HG03095 (cell line): ENCODE measurements at regions not wholly inside any gene's neighbourhood (a gene's known extent, or its start where the extent isn't known, plus 50 kb on each side); places are given as distances from the start of the nearest gene placed in this dataset.
"Not testable (repeated sequence)": the region's sequence is repeated elsewhere in the genome, so short reads cannot be mapped to it uniquely, and the experiment has no call there.

Source experiments
- ATAC-seq: cut with Tn5 transposase; IDR thresholded peaks from one replicate; pipeline ENCODE4 v1.9.1; 2021; ENCODE audit warnings: moderate library complexity; ENCODE audit not compliant: unreplicated experiment

DNA sequence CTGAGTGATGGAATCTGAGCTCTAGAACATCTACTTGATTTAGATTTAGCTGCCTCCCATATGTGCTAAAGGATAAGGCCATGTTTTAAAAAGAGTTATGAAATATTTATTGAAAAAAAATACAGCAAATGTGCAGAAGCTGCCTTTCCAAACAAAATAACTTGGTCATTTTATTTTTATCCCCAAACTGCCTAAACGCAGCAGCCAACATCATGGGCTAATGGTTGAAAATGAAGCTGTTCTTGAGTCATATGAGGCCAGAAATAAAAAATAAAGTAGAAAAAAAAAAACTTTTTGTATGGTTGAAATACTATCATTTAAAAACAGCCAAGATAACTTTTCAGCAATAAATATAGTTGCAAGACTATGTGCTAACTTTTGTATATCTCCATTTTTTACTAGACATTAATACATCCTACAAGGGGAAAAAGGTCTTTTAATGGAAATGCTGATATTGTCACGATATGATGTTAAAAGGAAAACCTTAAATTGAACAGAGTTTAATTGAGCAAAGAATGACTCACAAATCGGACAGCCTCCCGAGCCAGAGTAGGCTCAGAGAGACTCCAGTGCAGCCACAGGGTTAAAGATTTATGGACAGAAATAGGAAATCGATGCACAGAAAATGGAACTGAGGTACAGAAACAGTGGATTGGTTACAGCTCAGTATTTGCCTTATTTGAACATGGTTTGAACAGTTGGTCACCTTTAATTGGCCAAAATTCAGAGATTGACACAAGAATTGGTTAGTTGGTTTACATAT lies 305.8 kb downstream of the MDFIC start:
- no peak for ATAC-seq

- no peak for ATAC-seq
Observed at GRCh38 chr7:115226410-115226809, 304.5 kb downstream of the MDFIC start.

- no peak for ATAC-seq
Observed at GRCh38 chr7:115224922-115225321, 303.0 kb downstream of the MDFIC start.

DNA sequence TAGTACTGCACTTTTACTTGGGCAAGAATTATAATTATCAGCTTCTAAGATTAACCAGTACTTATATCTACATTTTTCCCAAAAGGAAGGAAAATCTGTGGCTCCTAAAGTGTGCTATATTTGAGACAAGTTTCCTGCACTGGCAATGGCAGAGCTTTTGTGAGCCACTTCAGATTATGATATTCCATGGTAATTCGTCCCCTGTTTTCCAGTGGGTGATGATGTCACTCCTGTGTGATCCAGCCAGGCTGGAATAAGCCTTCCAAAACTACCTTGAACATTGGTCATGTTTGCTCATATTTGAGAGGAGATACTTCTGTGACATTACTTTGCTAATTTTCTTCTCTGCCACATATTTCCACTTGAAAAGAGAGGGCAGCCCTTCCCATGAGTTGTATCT lies 302.1 kb downstream of the MDFIC start:
- ATAC-seq = no peak

GRCh38 chr7:115221456-115221855 lies 299.6 kb downstream of the MDFIC start:
- no peak for ATAC-seq

DNA sequence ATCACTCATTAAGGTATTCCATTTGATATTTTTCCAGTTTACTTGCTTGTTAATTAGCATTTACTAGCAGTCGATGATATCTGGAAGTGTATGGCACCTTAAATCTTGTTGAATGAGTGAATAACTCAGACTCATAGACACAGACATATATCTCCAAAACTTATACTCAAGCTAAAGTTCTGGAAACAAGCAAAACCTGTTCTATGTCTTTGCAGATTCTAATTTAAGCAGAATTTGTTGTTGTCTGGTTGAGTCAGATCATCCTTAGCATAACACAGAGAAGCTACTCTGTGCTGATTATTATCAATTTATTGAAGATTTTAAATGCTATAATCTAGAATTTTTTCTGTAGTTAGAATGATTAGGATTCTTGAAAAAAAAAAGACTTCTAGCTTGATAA lies 296.2 kb downstream of the MDFIC start:
- ATAC-seq = no peak

DNA sequence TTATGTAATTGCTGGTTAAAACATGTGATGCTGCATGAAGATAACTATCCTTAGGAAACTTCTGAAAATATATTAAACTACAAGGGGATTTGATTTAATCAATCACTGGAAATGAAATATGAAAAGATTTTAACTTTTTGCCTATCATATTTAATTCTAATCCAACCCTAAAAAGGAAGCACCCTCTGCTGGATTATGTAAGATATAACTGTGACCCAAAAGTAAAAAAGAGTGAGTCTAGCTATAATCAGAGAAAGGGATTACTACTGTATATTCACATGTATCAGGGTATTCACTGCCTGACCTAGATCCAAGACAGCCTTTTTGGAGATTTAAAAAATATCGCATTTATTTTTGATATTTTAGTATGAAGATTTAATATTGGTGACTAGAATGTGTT lies 295.5 kb downstream of the MDFIC start:
- no peak for ATAC-seq

GRCh38 chr7:115216652-115217051 lies 294.8 kb downstream of the MDFIC start:
- ATAC-seq = no peak

GRCh38 chr7:115211171-115211570 lies 289.3 kb downstream of the MDFIC start:
- no peak for ATAC-seq

DNA sequence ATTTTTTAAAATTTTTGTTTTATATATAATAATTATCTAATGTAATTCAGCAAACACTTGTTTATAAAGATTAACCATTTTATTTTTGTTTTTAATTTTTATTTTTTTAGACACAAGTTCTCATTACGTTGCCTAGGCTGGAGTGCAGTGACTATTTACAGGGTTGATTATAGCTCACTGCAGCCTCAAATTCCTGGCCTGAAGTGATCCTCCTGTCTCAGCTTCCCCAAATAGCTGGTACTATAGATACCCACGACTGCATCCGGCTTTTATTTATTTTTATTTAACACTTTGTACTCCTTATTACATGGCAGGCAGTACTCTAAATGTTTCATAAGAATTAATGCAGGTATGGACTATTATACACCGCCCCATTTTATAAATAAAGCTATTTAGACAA lies 288.7 kb downstream of the MDFIC start:
- ATAC-seq = no peak

DNA sequence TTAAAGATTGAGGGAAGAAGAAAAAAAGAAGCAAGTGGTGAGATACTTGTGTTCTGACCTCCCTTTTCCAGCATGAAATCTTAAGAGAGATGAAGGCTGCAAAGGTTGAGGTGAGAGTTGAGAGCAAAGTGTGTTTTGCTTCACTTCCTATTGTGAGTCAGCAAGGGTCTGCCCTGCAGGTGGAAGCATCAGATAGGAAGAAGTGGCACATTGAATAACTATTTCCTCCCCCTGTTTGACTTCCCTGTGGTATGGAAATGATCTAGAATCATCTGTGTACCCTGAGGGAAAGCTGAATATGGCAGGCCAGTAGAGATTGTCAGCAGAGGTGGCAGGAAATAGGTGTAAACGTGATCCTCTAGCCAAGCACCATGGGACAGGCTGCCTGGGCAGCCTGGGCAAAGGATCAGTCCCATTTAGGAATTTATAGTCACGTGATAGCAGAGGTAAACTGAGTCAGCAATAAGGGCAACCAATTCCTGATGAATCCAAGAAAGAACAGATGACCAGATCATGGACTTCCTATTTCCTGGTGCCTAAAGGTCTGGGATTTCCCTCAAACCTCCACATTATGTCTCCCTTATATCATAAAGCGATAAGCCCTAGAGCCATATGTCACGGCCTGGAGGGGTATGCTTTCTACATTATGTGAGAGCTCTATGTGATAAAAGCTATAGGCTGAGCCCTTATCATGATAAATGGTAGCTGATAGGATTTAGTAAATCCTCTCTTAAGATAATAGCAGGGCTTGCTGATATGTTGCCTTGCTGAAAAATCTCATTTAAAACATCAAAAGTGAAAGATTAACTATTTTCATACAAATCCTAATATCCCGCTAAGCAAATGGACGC lies 287.0 kb downstream of the MDFIC start:
- no peak for ATAC-seq

GRCh38 chr7:115206374-115206773 lies 284.5 kb downstream of the MDFIC start:
- not testable (repeated sequence) for ATAC-seq

DNA sequence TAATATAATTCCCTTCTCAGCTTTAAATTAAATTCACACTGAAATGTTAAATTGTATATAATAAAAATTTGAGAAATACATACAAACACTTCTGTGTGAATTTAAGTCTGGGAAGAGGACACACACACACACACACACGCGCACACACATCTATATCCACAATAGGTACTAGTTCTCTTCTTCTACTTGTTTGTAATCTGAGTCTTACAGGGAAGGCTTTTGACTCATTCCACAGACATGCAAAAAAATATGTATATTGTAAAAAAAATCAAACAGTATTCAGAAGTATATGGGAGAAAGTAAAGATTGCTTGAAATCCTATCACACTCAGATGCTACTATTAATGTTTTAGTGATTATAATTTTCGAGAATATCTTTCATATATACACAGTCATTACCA lies 276.2 kb downstream of the MDFIC start:
- ATAC-seq = no peak

GRCh38 chr7:115195208-115195607 lies 273.3 kb downstream of the MDFIC start:
- no peak for ATAC-seq

GRCh38 chr7:115191526-115191925 lies 269.6 kb downstream of the MDFIC start:
- no peak for ATAC-seq

DNA sequence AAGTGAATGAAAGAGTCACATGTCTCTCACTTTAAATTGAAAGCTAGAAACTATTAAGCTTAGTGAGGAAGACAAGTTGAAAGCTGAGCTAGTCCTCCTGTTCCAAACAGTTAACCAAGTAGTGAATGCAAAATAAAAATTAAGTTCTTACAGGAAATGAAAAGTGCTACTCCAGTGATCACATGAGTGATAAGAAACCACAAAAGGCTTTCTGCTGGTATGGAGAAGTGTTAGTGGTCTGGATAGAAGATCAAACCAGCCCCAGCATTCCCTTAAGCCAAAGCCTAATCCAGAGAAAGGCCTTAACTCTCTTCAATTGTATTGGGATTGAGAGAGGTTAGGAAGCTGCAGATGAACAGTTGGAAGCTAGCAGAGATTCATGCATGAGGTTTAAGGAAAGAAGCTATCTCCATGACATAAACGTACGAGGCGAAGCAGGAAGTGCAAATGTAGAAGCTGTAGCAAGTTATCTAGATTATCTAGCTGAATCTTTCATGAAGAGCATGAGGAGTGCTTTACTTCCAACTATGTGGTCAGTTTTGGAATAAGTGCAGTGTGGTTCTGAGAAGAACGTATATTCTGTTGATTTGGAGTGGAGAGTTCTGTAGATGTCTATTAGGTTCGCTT lies 261.6 kb downstream of the MDFIC start:
- no peak for ATAC-seq

DNA sequence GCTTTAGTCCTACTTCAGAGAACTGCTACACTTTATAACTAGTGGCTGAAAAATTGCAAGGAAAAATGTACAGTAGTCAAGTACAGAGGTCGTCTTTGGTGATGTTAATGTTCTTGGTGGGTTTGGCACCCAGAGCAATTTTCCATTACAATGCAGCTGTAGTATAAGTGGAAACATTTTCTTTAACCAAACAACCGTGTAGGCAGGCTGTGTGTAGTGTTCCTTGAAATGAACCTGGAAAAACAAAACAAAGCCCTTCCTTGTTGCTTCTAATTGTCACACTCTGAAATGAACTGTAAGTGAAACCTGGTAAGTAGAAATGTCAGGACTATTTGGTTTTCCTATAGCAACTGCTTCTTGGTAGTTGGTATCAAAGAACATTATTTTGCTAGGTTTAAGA lies 256.9 kb downstream of the MDFIC start:
- ATAC-seq = no peak

- no peak for ATAC-seq
Observed at GRCh38 chr7:115177823-115178222, 255.9 kb downstream of the MDFIC start.

- ATAC-seq = no peak
Observed at GRCh38 chr7:115177103-115177502, 255.2 kb downstream of the MDFIC start.

DNA sequence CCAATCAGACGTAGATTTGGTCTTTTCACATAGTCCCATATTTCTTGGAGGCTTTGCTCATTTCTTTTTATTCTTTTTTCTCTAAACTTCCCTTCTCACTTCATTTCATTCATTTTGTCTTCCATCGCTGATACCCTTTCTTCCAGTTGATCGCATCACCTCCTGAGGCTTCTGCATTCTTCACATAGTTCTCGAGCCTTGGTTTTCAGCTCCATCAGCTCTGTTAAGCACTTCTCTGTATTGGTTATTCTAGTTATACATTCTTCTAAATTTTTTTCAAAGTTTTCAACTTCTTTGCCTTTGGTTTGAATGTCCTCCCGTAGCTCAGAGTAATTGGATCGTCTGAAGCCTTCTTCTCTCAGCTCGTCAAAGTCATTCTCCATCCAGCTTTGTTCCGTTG lies 250.5 kb downstream of the MDFIC start:
- not testable (repeated sequence) for ATAC-seq

- ATAC-seq = no peak
Observed at GRCh38 chr7:115153769-115154477, 232.0 kb downstream of the MDFIC start.
